Ishikawa (cell line): ENCODE measurements at regions not wholly inside any gene's neighbourhood (a gene's known extent, or its start where the extent isn't known, plus 50 kb on each side); places are given as distances from the start of the nearest gene placed in this dataset.

ENCODE experiments used
- CREB1 ChIP-seq: IDR thresholded peaks from 2 replicates; pipeline ENCODE4 v1.6.1; 2012; ENCODE audit warnings: low read depth
- EGR1 ChIP-seq: IDR thresholded peaks from 2 replicates; pipeline ENCODE4 v1.6.1; 2012
- EP300 ChIP-seq: IDR thresholded peaks from 2 replicates; pipeline ENCODE4 v1.6.1; 2012; ENCODE audit warnings: borderline replicate concordance
- FOXM1 ChIP-seq: IDR thresholded peaks from 2 replicates; pipeline ENCODE4 v1.6.1; 2012; ENCODE audit warnings: low read depth, borderline replicate concordance
- MAX ChIP-seq: IDR thresholded peaks from 2 replicates; pipeline ENCODE4 v1.6.1; 2012
- NFIC ChIP-seq: IDR thresholded peaks from 2 replicates; pipeline ENCODE4 v1.6.1; 2012
- RAD21 ChIP-seq: IDR thresholded peaks from 2 replicates; pipeline ENCODE4 v1.6.1; 2012; ENCODE audit warnings: low read depth
- TAF1 ChIP-seq: IDR thresholded peaks from 2 replicates; pipeline ENCODE4 v1.6.1; 2012; ENCODE audit warnings: low read depth, mild to moderate bottlenecking
- TCF12 ChIP-seq: IDR thresholded peaks from 2 replicates; pipeline ENCODE4 v1.6.1; 2012; ENCODE audit warnings: low read depth
- TEAD4 ChIP-seq: IDR thresholded peaks from 2 replicates; pipeline ENCODE4 v1.6.1; 2012
- YY1 ChIP-seq: IDR thresholded peaks from 2 replicates; pipeline ENCODE4 v1.6.1; 2012; ENCODE audit warnings: low read depth
- TF ChIP-seq, protein P1 (sequence below): IDR thresholded peaks from 2 replicates; pipeline ENCODE4 v1.6.1; 2012; ENCODE audit warnings: low read depth, mild to moderate bottlenecking
- TF ChIP-seq, protein P2 (sequence below): IDR thresholded peaks from 2 replicates; pipeline ENCODE4 v1.6.1; 2012

- no peak for TF ChIP-seq TCF12
- TF ChIP-seq EP300 = no peak
- TF ChIP-seq, protein P1, sequence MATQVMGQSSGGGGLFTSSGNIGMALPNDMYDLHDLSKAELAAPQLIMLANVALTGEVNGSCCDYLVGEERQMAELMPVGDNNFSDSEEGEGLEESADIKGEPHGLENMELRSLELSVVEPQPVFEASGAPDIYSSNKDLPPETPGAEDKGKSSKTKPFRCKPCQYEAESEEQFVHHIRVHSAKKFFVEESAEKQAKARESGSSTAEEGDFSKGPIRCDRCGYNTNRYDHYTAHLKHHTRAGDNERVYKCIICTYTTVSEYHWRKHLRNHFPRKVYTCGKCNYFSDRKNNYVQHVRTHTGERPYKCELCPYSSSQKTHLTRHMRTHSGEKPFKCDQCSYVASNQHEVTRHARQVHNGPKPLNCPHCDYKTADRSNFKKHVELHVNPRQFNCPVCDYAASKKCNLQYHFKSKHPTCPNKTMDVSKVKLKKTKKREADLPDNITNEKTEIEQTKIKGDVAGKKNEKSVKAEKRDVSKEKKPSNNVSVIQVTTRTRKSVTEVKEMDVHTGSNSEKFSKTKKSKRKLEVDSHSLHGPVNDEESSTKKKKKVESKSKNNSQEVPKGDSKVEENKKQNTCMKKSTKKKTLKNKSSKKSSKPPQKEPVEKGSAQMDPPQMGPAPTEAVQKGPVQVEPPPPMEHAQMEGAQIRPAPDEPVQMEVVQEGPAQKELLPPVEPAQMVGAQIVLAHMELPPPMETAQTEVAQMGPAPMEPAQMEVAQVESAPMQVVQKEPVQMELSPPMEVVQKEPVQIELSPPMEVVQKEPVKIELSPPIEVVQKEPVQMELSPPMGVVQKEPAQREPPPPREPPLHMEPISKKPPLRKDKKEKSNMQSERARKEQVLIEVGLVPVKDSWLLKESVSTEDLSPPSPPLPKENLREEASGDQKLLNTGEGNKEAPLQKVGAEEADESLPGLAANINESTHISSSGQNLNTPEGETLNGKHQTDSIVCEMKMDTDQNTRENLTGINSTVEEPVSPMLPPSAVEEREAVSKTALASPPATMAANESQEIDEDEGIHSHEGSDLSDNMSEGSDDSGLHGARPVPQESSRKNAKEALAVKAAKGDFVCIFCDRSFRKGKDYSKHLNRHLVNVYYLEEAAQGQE = no peak
- TF ChIP-seq, protein P2, sequence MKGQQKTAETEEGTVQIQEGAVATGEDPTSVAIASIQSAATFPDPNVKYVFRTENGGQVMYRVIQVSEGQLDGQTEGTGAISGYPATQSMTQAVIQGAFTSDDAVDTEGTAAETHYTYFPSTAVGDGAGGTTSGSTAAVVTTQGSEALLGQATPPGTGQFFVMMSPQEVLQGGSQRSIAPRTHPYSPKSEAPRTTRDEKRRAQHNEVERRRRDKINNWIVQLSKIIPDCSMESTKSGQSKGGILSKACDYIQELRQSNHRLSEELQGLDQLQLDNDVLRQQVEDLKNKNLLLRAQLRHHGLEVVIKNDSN = no peak
- no peak for TF ChIP-seq TEAD4
- TF ChIP-seq CREB1 = no peak
- TF ChIP-seq RAD21 = no peak
- TF ChIP-seq EGR1 = no peak
- no peak for TF ChIP-seq NFIC
- no peak for TF ChIP-seq FOXM1
- no peak for TF ChIP-seq MAX
- no peak for TF ChIP-seq TAF1
- no peak for TF ChIP-seq YY1
Observed at GRCh38 chr5:97874491-97874890, 691.4 kb upstream of the RIOK2 start.
